ENCODE measurements at regions not wholly inside any gene's neighbourhood (a gene's known extent, or its start where the extent isn't known, plus 50 kb on each side); places are given as distances from the start of the nearest gene placed in this dataset.

GRCh38 chr3:178439504-178439903, 96.7 kb upstream of the KCNMB2 start:
- TF ChIP-seq CTCF (IDR thresholded peaks at IDR 0.05) (no peak), POLR2A (IDR thresholded peaks at IDR 0.05) (no peak)
